H1 (cell line): ENCODE measurements at regions not wholly inside any gene's neighbourhood (a gene's known extent, or its start where the extent isn't known, plus 50 kb on each side); places are given as distances from the start of the nearest gene placed in this dataset.

Source experiments
- CTCF ChIA-PET: fragments of 300-600 bp; sonication (Branson Sonifier 250); formaldehyde crosslinking; loops from one replicate; lab custom pipeline; 2021; ENCODE audit not compliant: partially characterized antibody; lab: Charles Lee
- POLR2A ChIA-PET: fragments of 300-600 bp; sonication (Branson Sonifier 250); formaldehyde crosslinking; loops from one replicate; lab custom pipeline; 2021; ENCODE audit warnings: inconsistent platforms; ENCODE audit not compliant: partially characterized antibody; lab: Charles Lee
- DNase-seq, 2 experiments: peaks; one replicate each; pipeline versions ENCODE4 v3.0.0 to v3.0.0-alpha.2; 2010 to 2022; ENCODE audit warnings: low spot score in 2 of 2, low read depth in 1 of 2, mixed read lengths in 1 of 2
- FAIRE-seq: peaks from 2 replicates; lab custom pipeline; 2011; peaks lifted over from hg19 to GRCh38; lab: Jason Lieb, UNC
- H2AFZ ChIP-seq: 2 replicates; pipeline ENCODE4 v1.8.1; 2012; ENCODE audit warnings: low read length, inconsistent platforms
- H2AK5ac ChIP-seq: 2 replicates; pipeline ENCODE4 v1.6.1; 2013; ENCODE audit warnings: low read depth, low read length
- H2BK120ac ChIP-seq: replicated peaks from 2 replicates; pipeline ENCODE3; 2013; ENCODE audit warnings: low read depth, low read length, inconsistent platforms
- H2BK12ac ChIP-seq: 2 replicates; pipeline ENCODE4 v1.6.1; 2013; ENCODE audit warnings: low read depth, low read length
- H2BK15ac ChIP-seq: 2 replicates; pipeline ENCODE4 v1.6.1; 2013; ENCODE audit warnings: low read length
- H2BK20ac ChIP-seq: 2 replicates; pipeline ENCODE4 v1.6.1; 2013; ENCODE audit warnings: low read length
- H2BK5ac ChIP-seq: 2 replicates; pipeline ENCODE4 v1.6.1; 2013; ENCODE audit warnings: low read depth, low read length
- H3K14ac ChIP-seq: 2 replicates; pipeline ENCODE4 v1.6.1; 2013; ENCODE audit warnings: inconsistent platforms; ENCODE audit not compliant: insufficient read length
- H3K18ac ChIP-seq: 2 replicates; pipeline ENCODE4 v1.6.1; 2013; ENCODE audit warnings: low read length; ENCODE audit errors: extremely low read depth
- H3K23ac ChIP-seq: 2 replicates; pipeline ENCODE4 v1.6.1; 2013; ENCODE audit warnings: inconsistent platforms; ENCODE audit not compliant: insufficient read length
- H3K23me2 ChIP-seq: 2 replicates; pipeline ENCODE4 v1.6.1; 2013; ENCODE audit warnings: low read depth, low read length
- H3K27ac ChIP-seq: 2 replicates; pipeline ENCODE4 v1.6.1; 2011; ENCODE audit warnings: low read depth, low read length, inconsistent platforms
- H3K27me3 ChIP-seq, 4 experiments: replicated peaks in 1 of 4; 1 replicate in 1 of 4; 2 replicates in 3 of 4; pipeline versions ENCODE4 v1.6.1 to v1.8.1; 2011 to 2013; ENCODE audit warnings: low read length in 3 of 4, mild to moderate bottlenecking in 3 of 4, inconsistent platforms in 2 of 4, mixed read lengths in 2 of 4, moderate library complexity in 1 of 4; ENCODE audit not compliant: control insufficient read depth in 3 of 4, insufficient read depth in 3 of 4; ENCODE audit errors: extremely low read depth in 1 of 4
- H3K36me3 ChIP-seq, 4 experiments: 2 replicates each; pipeline versions ENCODE4 v1.6.1 to v1.8.1; 2011 to 2013; ENCODE audit warnings: mild to moderate bottlenecking in 4 of 4, low read length in 3 of 4, moderate library complexity in 2 of 4, control low read depth in 1 of 4, inconsistent platforms in 1 of 4; ENCODE audit not compliant: insufficient read depth in 4 of 4, control insufficient read depth in 2 of 4
- H3K4ac ChIP-seq: replicated peaks from 2 replicates; pipeline ENCODE3; 2013; ENCODE audit warnings: low read length, low read depth, mixed read lengths, inconsistent platforms; ENCODE audit not compliant: insufficient read length
- H3K4me1 ChIP-seq, 4 experiments: replicated peaks in 1 of 4; 1 replicate in 1 of 4; 2 replicates in 3 of 4; pipeline versions ENCODE4 v1.6.1 to v1.8.1; 2011 to 2013; ENCODE audit warnings: low read length in 3 of 4, inconsistent platforms in 2 of 4, mixed read lengths in 1 of 4; ENCODE audit not compliant: insufficient read depth in 4 of 4, control insufficient read depth in 3 of 4
- H3K4me2 ChIP-seq, 2 experiments: 2 replicates each; pipeline versions ENCODE4 v1.6.1 to v1.8.1; 2011 to 2013; ENCODE audit warnings: low read depth in 2 of 2, low read length in 2 of 2, control low read depth in 1 of 2, inconsistent platforms in 1 of 2, mild to moderate bottlenecking in 1 of 2; ENCODE audit not compliant: insufficient read depth in 1 of 2
- H3K4me3 ChIP-seq, 4 experiments: fragments of 200-600, 300-600 bp in 1 of 4; sonication (generic), shearing (Covaris generic), sonication (Bioruptor Twin) in 1 of 4; 2 replicates each; pipeline versions ENCODE4 v1.5.1 to v1.8.1; 2011 to 2016; ENCODE audit warnings: low read length in 4 of 4, low read depth in 3 of 4, control low read depth in 2 of 4, inconsistent platforms in 2 of 4, mild to moderate bottlenecking in 2 of 4, mixed read lengths in 1 of 4, moderate library complexity in 1 of 4; ENCODE audit not compliant: insufficient read depth in 2 of 4; ENCODE audit errors: extremely low read depth in 1 of 4
- H3K56ac ChIP-seq: replicated peaks from 2 replicates; pipeline ENCODE3; 2013; ENCODE audit warnings: low read depth, mild to moderate bottlenecking, mixed read lengths, low read length, inconsistent platforms; ENCODE audit not compliant: insufficient read length
- H3K79me1 ChIP-seq: 2 replicates; pipeline ENCODE4 v1.6.1; 2013; ENCODE audit warnings: low read depth, low read length, control low read depth
- H3K79me2 ChIP-seq, 2 experiments: 2 replicates each; pipeline versions ENCODE4 v1.6.1 to v1.8.1; 2012 to 2013; ENCODE audit warnings: low read length in 2 of 2, mild to moderate bottlenecking in 2 of 2, inconsistent platforms in 1 of 2; ENCODE audit not compliant: insufficient read depth in 2 of 2, control insufficient read depth in 1 of 2
- H3K9ac ChIP-seq, 4 experiments: replicated peaks in 1 of 4; 1 replicate in 1 of 4; 2 replicates in 3 of 4; pipeline versions ENCODE4 v1.6.1 to v1.8.1; 2011 to 2013; ENCODE audit warnings: low read depth in 3 of 4, low read length in 3 of 4, control low read depth in 2 of 4, mild to moderate bottlenecking in 2 of 4, moderate library complexity in 2 of 4, inconsistent platforms in 1 of 4; ENCODE audit errors: extremely low read depth in 1 of 4
- H3K9me3 ChIP-seq, 2 experiments: 2 replicates each; pipeline versions ENCODE4 v1.6.1 to v1.8.1; 2012 to 2013; ENCODE audit warnings: mild to moderate bottlenecking in 2 of 2, moderate library complexity in 2 of 2, control low read depth in 1 of 2, inconsistent platforms in 1 of 2, low read depth in 1 of 2, low read length in 1 of 2, mixed read lengths in 1 of 2; ENCODE audit not compliant: insufficient read depth in 2 of 2
- H4K20me1 ChIP-seq, 2 experiments: replicated peaks in 1 of 2; 2 replicates each; pipeline versions ENCODE3 to v1.8.1; 2011 to 2013; ENCODE audit warnings: inconsistent platforms in 2 of 2, low read length in 2 of 2, mild to moderate bottlenecking in 1 of 2; ENCODE audit not compliant: insufficient read depth in 2 of 2, control insufficient read depth in 1 of 2
- H4K5ac ChIP-seq: 2 replicates; pipeline ENCODE4 v1.6.1; 2013; ENCODE audit warnings: low read length, low read depth, mixed read lengths, inconsistent platforms; ENCODE audit not compliant: insufficient read length
- H4K8ac ChIP-seq: 2 replicates; pipeline ENCODE4 v1.8.0; 2013; ENCODE audit warnings: mild to moderate bottlenecking, moderate library complexity, low read length, inconsistent platforms; ENCODE audit not compliant: insufficient read depth; ENCODE audit errors: extremely low read depth
- H4K91ac ChIP-seq: replicated peaks from 2 replicates; pipeline ENCODE3; 2013; ENCODE audit warnings: low read length, mixed read lengths, inconsistent platforms; ENCODE audit not compliant: insufficient read length
- ASH2L ChIP-seq: fragments of 200-600, 300-600 bp; sonication (generic); IDR thresholded peaks from one replicate; pipeline ENCODE4 v1.7.1; 2017; ENCODE audit warnings: low read length
- CBX8 ChIP-seq: fragments of 300-800, 300-1000 bp; sonication (generic); IDR thresholded peaks from 2 replicates; pipeline ENCODE4 v1.7.1; 2016; ENCODE audit warnings: low read depth, low read length, borderline replicate concordance
- CHD2 ChIP-seq: IDR thresholded peaks from 2 replicates; pipeline ENCODE4 v1.6.1; 2012; ENCODE audit warnings: low read length, improper control_type of control experiment
- EGR1 ChIP-seq: IDR thresholded peaks from 2 replicates; pipeline ENCODE4 v1.6.1; 2011; ENCODE audit warnings: low read depth, low read length, borderline replicate concordance
- EZH2 ChIP-seq: fragments of 200-600 bp; sonication (generic); IDR thresholded peaks from 2 replicates; pipeline ENCODE4 v1.7.1; 2012; ENCODE audit warnings: low read depth, mild to moderate bottlenecking, moderate library complexity, low read length, inconsistent platforms; ENCODE audit not compliant: severe bottlenecking
- GABPA ChIP-seq: IDR thresholded peaks from 2 replicates; pipeline ENCODE4 v1.6.1; 2011; ENCODE audit warnings: mild to moderate bottlenecking, low read length, moderate library complexity, borderline replicate concordance; ENCODE audit not compliant: insufficient read depth
- MAFK ChIP-seq: IDR thresholded peaks from 2 replicates; pipeline ENCODE4 v1.6.1; 2012; ENCODE audit warnings: low read depth, mild to moderate bottlenecking, improper control_type of control experiment, low read length
- POLR2A ChIP-seq, 2 experiments: IDR thresholded peaks; 1 replicate in 1 of 2; 2 replicates in 1 of 2; pipeline ENCODE4 v1.6.1; 2011; ENCODE audit warnings: low read depth in 2 of 2, low read length in 2 of 2, mild to moderate bottlenecking in 2 of 2; ENCODE audit errors: control extremely low read depth in 1 of 2
- RAD21 ChIP-seq, 2 experiments: IDR thresholded peaks in 1 of 2; conservative IDR thresholded peaks in 1 of 2; 2 replicates each; pipeline ENCODE4 v1.6.1; 2011; ENCODE audit warnings: low read depth in 2 of 2, low read length in 2 of 2, improper control_type of control experiment in 1 of 2, inconsistent platforms in 1 of 2, mild to moderate bottlenecking in 1 of 2, moderate library complexity in 1 of 2
- RFX5 ChIP-seq: IDR thresholded peaks from 2 replicates; pipeline ENCODE4 v1.6.1; 2011; ENCODE audit warnings: low read depth, low read length, improper control_type of control experiment, borderline replicate concordance
- SP4 ChIP-seq: IDR thresholded peaks from 2 replicates; pipeline ENCODE4 v1.6.1; 2012; ENCODE audit warnings: low read length, inconsistent platforms
- WGBS, 2 experiments: shearing (Covaris generic) in 1 of 2; methylation state at CpG; one replicate each; pipeline versions ENCODE4 v1.1.6 to v1.1.7; 2013 to 2015; ENCODE audit warnings: low lambda C conversion rate in 2 of 2, mixed read lengths in 2 of 2, inconsistent platforms in 1 of 2, low coverage in 1 of 2, missing lambda C conversion rate in 1 of 2; ENCODE audit not compliant: insufficient replicate concordance in 2 of 2, insufficient coverage in 1 of 2, insufficient read length in 1 of 2; ENCODE audit errors: extremely low coverage in 1 of 2, missing lambda C conversion rate in 1 of 2; 5-methylcytosine and 5-hydroxymethylcytosine counted together
- TF ChIP-seq, protein P1 (sequence below): IDR thresholded peaks from 2 replicates; pipeline ENCODE4 v1.6.1; 2011; ENCODE audit warnings: low read length, improper control_type of control experiment

DNA sequence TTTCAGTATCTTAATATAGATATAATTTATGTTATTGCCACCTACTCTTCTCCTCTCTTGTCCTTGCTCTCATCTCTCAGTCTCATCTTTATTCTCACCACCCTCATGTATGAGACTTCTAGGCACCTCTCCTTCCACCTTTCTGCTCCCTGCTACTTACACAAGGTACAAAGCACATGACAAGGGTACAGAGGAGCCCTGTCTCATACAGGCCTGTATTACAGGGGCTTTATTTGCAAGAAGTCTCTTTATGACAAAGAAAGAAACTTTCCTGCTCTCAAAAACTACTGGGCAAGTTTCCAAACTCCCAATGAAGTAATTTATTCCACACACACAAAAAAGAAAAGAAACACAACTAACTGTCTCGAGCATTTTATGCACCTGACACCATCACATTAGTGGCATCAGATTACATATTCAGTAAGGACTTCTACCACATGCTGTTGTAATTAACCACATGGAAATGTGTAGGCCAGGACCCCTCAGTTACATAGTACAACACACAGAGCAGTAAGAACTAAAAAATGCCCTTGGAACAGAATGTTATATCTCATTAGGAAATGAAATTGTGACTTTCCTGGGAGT is 253.1 kb downstream of the FZD1 start:
- no peak overlapping the region for H2BK120ac ChIP-seq
- ChIA-PET CTCF (no interaction called here), POLR2A (no interaction called here)
- H2BK5ac ChIP-seq, result no peak overlapping the region
- no peaks in the 10 kb centered on the region for H3K79me2 ChIP-seq
- H2AK5ac ChIP-seq, result no peak overlapping the region
- FAIRE-seq, result no peak
- H3K4me1 ChIP-seq, result no peaks in the 10 kb centered on the region
- H2BK15ac ChIP-seq, result no peak overlapping the region
- no peak overlapping the region for H3K9ac ChIP-seq
- H2AFZ ChIP-seq, result no peak overlapping the region
- no peak overlapping the region for H4K8ac ChIP-seq
- H3K4me2 ChIP-seq, result no peak overlapping the region
- no peak overlapping the region for H3K23ac ChIP-seq
- no peaks in the 10 kb centered on the region for H3K27me3 ChIP-seq
- H3K79me1 ChIP-seq, result no peaks in the 10 kb centered on the region
- H3K18ac ChIP-seq, result no peak overlapping the region
- H3K4me3 ChIP-seq, result no peak overlapping the region
- no peak overlapping the region for H2BK12ac ChIP-seq
- no peak overlapping the region for H3K4ac ChIP-seq
- H2BK20ac ChIP-seq, result no peak overlapping the region
- DNase-seq, result no peak
- H4K20me1 ChIP-seq, result no peaks in the 10 kb centered on the region
- H4K91ac ChIP-seq, result no peak overlapping the region
- 69% methylated on average over 1 of the region's 1 CpG; no CpG with 5 or more reads in 1 of the 2 experiments for WGBS, 2 experiments
- no peaks in the 10 kb centered on the region; the same call in 1 of the 2 replicates for H3K23me2 ChIP-seq
- H3K14ac ChIP-seq, result no peak overlapping the region
- H3K36me3 ChIP-seq, result no peaks in the 10 kb centered on the region
- H3K56ac ChIP-seq, result no peak overlapping the region
- H3K27ac ChIP-seq, result no peak overlapping the region
- H3K9me3 ChIP-seq, result no peaks in the 10 kb centered on the region
- H4K5ac ChIP-seq, result no peak overlapping the region
- TF ChIP-seq, protein P1, sequence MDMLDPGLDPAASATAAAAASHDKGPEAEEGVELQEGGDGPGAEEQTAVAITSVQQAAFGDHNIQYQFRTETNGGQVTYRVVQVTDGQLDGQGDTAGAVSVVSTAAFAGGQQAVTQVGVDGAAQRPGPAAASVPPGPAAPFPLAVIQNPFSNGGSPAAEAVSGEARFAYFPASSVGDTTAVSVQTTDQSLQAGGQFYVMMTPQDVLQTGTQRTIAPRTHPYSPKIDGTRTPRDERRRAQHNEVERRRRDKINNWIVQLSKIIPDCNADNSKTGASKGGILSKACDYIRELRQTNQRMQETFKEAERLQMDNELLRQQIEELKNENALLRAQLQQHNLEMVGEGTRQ, result no peak
- TF ChIP-seq EZH2, result no peak
- no peak for TF ChIP-seq RFX5
- no peak for TF ChIP-seq POLR2A (IDR thresholded peaks at IDR 0.05; ENCODE audit: control extremely low read depth in 1 of 2, low read depth in 2 of 2, low read length in 2 of 2)
- TF ChIP-seq MAFK, result no peak
- no peak for TF ChIP-seq CBX8
- no peak for TF ChIP-seq GABPA
- no peak for TF ChIP-seq ASH2L
- TF ChIP-seq EGR1, result no peak
- no peak for TF ChIP-seq SP4
- no peak for TF ChIP-seq CHD2
- TF ChIP-seq RAD21 (IDR thresholded peaks at IDR 0.05 in 1 of 2, conservative IDR thresholded peaks at IDR 0.05 in 1 of 2; ENCODE audit: low read depth in 2 of 2, low read length in 2 of 2), result no peak
